ENCODE measurements at regions not wholly inside any gene's neighbourhood (a gene's known extent, or its start where the extent isn't known, plus 50 kb on each side); places are given as distances from the start of the nearest gene placed in this dataset.

- Histone ChIP-seq H3K79me2 (ENCODE audit: insufficient read depth, low read length) (no peaks in the 10 kb centered on the region), H3K4me3 (ENCODE audit: low read depth, low read length, poor library complexity, severe bottlenecking) (no peak overlapping the region), H2AFZ (ENCODE audit: low read length) (no peak overlapping the region), H3K27ac (ENCODE audit: low read depth, low read length, poor library complexity, severe bottlenecking) (no peak overlapping the region), H3F3A (ENCODE audit: insufficient read depth, low read length) (no peaks in the 10 kb centered on the region; the same call in 1 of the 2 replicates), H4K20me1 (ENCODE audit: insufficient read depth, low read length) (no peaks in the 10 kb centered on the region), H3K36me3 (ENCODE audit: insufficient read depth, low read length) (no peaks in the 10 kb centered on the region), H3K9ac (ENCODE audit: low read length) (no peak overlapping the region), H3K9me3 (ENCODE audit: low read length) (no peaks in the 10 kb centered on the region), H3K27me3 (ENCODE audit: insufficient read depth, low read length) (no peaks in the 10 kb centered on the region), H3K4me1 (ENCODE audit: insufficient read depth, low read length, severe bottlenecking) (peaks cover 22% of the 10 kb centered on the region), H3K4me2 (ENCODE audit: low read length) (no peak overlapping the region), H3K9me2 (ENCODE audit: low read depth, low read length) (no peaks in the 10 kb centered on the region)
- TF ChIP-seq EZH2 (IDR thresholded peaks at IDR 0.05; ENCODE audit: borderline replicate concordance, low read length) (no peak), CTCF (IDR thresholded peaks at IDR 0.05; ENCODE audit: low read length) (no peak)
Measured at GRCh38 chr12:67754933-67755697, 106.6 kb downstream of the DYRK2 start.

GRCh38 chr12:67757651-67758050, 109.1 kb downstream of the DYRK2 start:
- H3K4me2 ChIP-seq (ENCODE audit: low read length): no peak overlapping the region
- H4K20me1 ChIP-seq (ENCODE audit: insufficient read depth, low read length): no peaks in the 10 kb centered on the region
- peaks cover 22% of the 10 kb centered on the region for H3K4me1 ChIP-seq (ENCODE audit: insufficient read depth, low read length, severe bottlenecking)
- no peak overlapping the region for H3K9ac ChIP-seq (ENCODE audit: low read length)
- no peak overlapping the region for H3K4me3 ChIP-seq (ENCODE audit: low read depth, low read length, poor library complexity, severe bottlenecking)
- H2AFZ ChIP-seq (ENCODE audit: low read length): no peak overlapping the region
- H3K36me3 ChIP-seq (ENCODE audit: insufficient read depth, low read length): no peaks in the 10 kb centered on the region
- H3K9me2 ChIP-seq (ENCODE audit: low read depth, low read length): no peaks in the 10 kb centered on the region
- TF ChIP-seq CTCF (IDR thresholded peaks at IDR 0.05; ENCODE audit: low read length): no peak
- no peak for TF ChIP-seq EZH2 (IDR thresholded peaks at IDR 0.05; ENCODE audit: borderline replicate concordance, low read length)
- H3K27me3 ChIP-seq (ENCODE audit: insufficient read depth, low read length): no peaks in the 10 kb centered on the region
- H3K27ac ChIP-seq (ENCODE audit: low read depth, low read length, poor library complexity, severe bottlenecking): peak overlapping the region; percentile 79
- H3F3A ChIP-seq (ENCODE audit: insufficient read depth, low read length): no peaks in the 10 kb centered on the region; the same call in 1 of the 2 replicates
- H3K79me2 ChIP-seq (ENCODE audit: insufficient read depth, low read length): no peaks in the 10 kb centered on the region
- no peaks in the 10 kb centered on the region for H3K9me3 ChIP-seq (ENCODE audit: low read length)

- no peaks in the 10 kb centered on the region for H4K20me1 ChIP-seq (ENCODE audit: insufficient read depth, low read length)
- H3K4me2 ChIP-seq (ENCODE audit: low read length): peak overlapping the region; percentile 21; the same call in 1 of the 2 replicates
- TF ChIP-seq EZH2 (IDR thresholded peaks at IDR 0.05; ENCODE audit: borderline replicate concordance, low read length) (no peak), CTCF (IDR thresholded peaks at IDR 0.05; ENCODE audit: low read length) (no peak)
- H3K9me3 ChIP-seq (ENCODE audit: low read length): no peaks in the 10 kb centered on the region
- H3K4me3 ChIP-seq (ENCODE audit: low read depth, low read length, poor library complexity, severe bottlenecking): no peak overlapping the region
- no peak overlapping the region; the same call in 1 of the 2 replicates for H3K9ac ChIP-seq (ENCODE audit: low read length)
- H3K36me3 ChIP-seq (ENCODE audit: insufficient read depth, low read length): no peaks in the 10 kb centered on the region
- H3K9me2 ChIP-seq (ENCODE audit: low read depth, low read length): no peaks in the 10 kb centered on the region
- H3K4me1 ChIP-seq (ENCODE audit: insufficient read depth, low read length, severe bottlenecking): peaks cover 22% of the 10 kb centered on the region
- H3F3A ChIP-seq (ENCODE audit: insufficient read depth, low read length): no peaks in the 10 kb centered on the region; the same call in 1 of the 2 replicates
- H2AFZ ChIP-seq (ENCODE audit: low read length): no peak overlapping the region
- no peaks in the 10 kb centered on the region for H3K79me2 ChIP-seq (ENCODE audit: insufficient read depth, low read length)
- H3K27ac ChIP-seq (ENCODE audit: low read depth, low read length, poor library complexity, severe bottlenecking): peak overlapping the region; percentile 79
- no peaks in the 10 kb centered on the region for H3K27me3 ChIP-seq (ENCODE audit: insufficient read depth, low read length)
Measured at GRCh38 chr12:67758119-67758518, 109.6 kb downstream of the DYRK2 start.

All from OCI-LY1 (cell line).